ENCODE measurements at regions not wholly inside any gene's neighbourhood (a gene's known extent, or its start where the extent isn't known, plus 50 kb on each side); places are given as distances from the start of the nearest gene placed in this dataset.

GRCh38 chr4:111546881-111547280 lies 598.4 kb upstream of the FAM241A start:
- H3K36me3 ChIP-seq (ENCODE audit: control insufficient read depth in 5 of 5, insufficient read depth in 5 of 5, low read length in 5 of 5) = no peaks in the 10 kb centered on the region
- H3K9me3 ChIP-seq (ENCODE audit: control insufficient read depth in 5 of 5, low read length in 5 of 5) = no peaks in the 10 kb centered on the region
- H3K27me3 ChIP-seq (ENCODE audit: control insufficient read depth in 5 of 5, insufficient read depth in 4 of 5, low read length in 5 of 5) = no peaks in the 10 kb centered on the region
- H3K4me3 ChIP-seq (ENCODE audit: low read depth in 1 of 5, low read length in 5 of 5) = no peak overlapping the region
- no peak overlapping the region for H3K9ac ChIP-seq (ENCODE audit: low read length in 5 of 5)
- no peak overlapping the region for H3K27ac ChIP-seq (ENCODE audit: low read depth, low read length)
- H3K4me1 ChIP-seq (ENCODE audit: control insufficient read depth in 5 of 5, insufficient read depth in 5 of 5, low read length in 5 of 5) = no peaks in the 10 kb centered on the region

GRCh38 chr4:111556141-111556781 lies 589.0 kb upstream of the FAM241A start:
- H3K36me3 ChIP-seq (ENCODE audit: control insufficient read depth in 5 of 5, insufficient read depth in 5 of 5, low read length in 5 of 5) = no peaks in the 10 kb centered on the region
- H3K4me3 ChIP-seq (ENCODE audit: low read depth in 1 of 5, low read length in 5 of 5) = no peak overlapping the region
- no peak overlapping the region for H3K9ac ChIP-seq (ENCODE audit: low read length in 5 of 5)
- H3K27me3 ChIP-seq (ENCODE audit: control insufficient read depth in 5 of 5, insufficient read depth in 4 of 5, low read length in 5 of 5) = no peaks in the 10 kb centered on the region
- no peaks in the 10 kb centered on the region for H3K4me1 ChIP-seq (ENCODE audit: control insufficient read depth in 5 of 5, insufficient read depth in 5 of 5, low read length in 5 of 5)
- no peak overlapping the region for H3K27ac ChIP-seq (ENCODE audit: low read depth, low read length)
- H3K9me3 ChIP-seq (ENCODE audit: control insufficient read depth in 5 of 5, low read length in 5 of 5) = no peaks in the 10 kb centered on the region

GRCh38 chr4:111556851-111557250 lies 588.4 kb upstream of the FAM241A start:
- no peak overlapping the region for H3K27ac ChIP-seq (ENCODE audit: low read depth, low read length)
- H3K27me3 ChIP-seq (ENCODE audit: control insufficient read depth in 5 of 5, insufficient read depth in 4 of 5, low read length in 5 of 5) = no peaks in the 10 kb centered on the region
- no peaks in the 10 kb centered on the region for H3K9me3 ChIP-seq (ENCODE audit: control insufficient read depth in 5 of 5, low read length in 5 of 5)
- H3K4me3 ChIP-seq (ENCODE audit: low read depth in 1 of 5, low read length in 5 of 5) = no peak overlapping the region
- no peaks in the 10 kb centered on the region for H3K36me3 ChIP-seq (ENCODE audit: control insufficient read depth in 5 of 5, insufficient read depth in 5 of 5, low read length in 5 of 5)
- H3K4me1 ChIP-seq (ENCODE audit: control insufficient read depth in 5 of 5, insufficient read depth in 5 of 5, low read length in 5 of 5) = no peaks in the 10 kb centered on the region
- no peak overlapping the region for H3K9ac ChIP-seq (ENCODE audit: low read length in 5 of 5)

- no peak overlapping the region for H3K4me3 ChIP-seq (ENCODE audit: low read depth in 1 of 5, low read length in 5 of 5)
- no peak overlapping the region for H3K9ac ChIP-seq (ENCODE audit: low read length in 5 of 5)
- H3K27ac ChIP-seq (ENCODE audit: low read depth, low read length) = no peak overlapping the region
- no peaks in the 10 kb centered on the region for H3K4me1 ChIP-seq (ENCODE audit: control insufficient read depth in 5 of 5, insufficient read depth in 5 of 5, low read length in 5 of 5)
- no peaks in the 10 kb centered on the region for H3K36me3 ChIP-seq (ENCODE audit: control insufficient read depth in 5 of 5, insufficient read depth in 5 of 5, low read length in 5 of 5)
- H3K9me3 ChIP-seq (ENCODE audit: control insufficient read depth in 5 of 5, low read length in 5 of 5) = no peaks in the 10 kb centered on the region
- H3K27me3 ChIP-seq (ENCODE audit: control insufficient read depth in 5 of 5, insufficient read depth in 4 of 5, low read length in 5 of 5) = no peaks in the 10 kb centered on the region
Observed at GRCh38 chr4:111562826-111563225, 582.4 kb upstream of the FAM241A start.

- Histone ChIP-seq H3K4me1 (ENCODE audit: control insufficient read depth in 5 of 5, insufficient read depth in 5 of 5, low read length in 5 of 5) (no peaks in the 10 kb centered on the region), H3K9ac (ENCODE audit: low read length in 5 of 5) (no peak overlapping the region), H3K9me3 (ENCODE audit: control insufficient read depth in 5 of 5, low read length in 5 of 5) (no peaks in the 10 kb centered on the region), H3K27me3 (ENCODE audit: control insufficient read depth in 5 of 5, insufficient read depth in 4 of 5, low read length in 5 of 5) (no peaks in the 10 kb centered on the region), H3K4me3 (ENCODE audit: low read depth in 1 of 5, low read length in 5 of 5) (no peak overlapping the region), H3K27ac (ENCODE audit: low read depth, low read length) (no peak overlapping the region), H3K36me3 (ENCODE audit: control insufficient read depth in 5 of 5, insufficient read depth in 5 of 5, low read length in 5 of 5) (no peaks in the 10 kb centered on the region)
Observed at GRCh38 chr4:111572470-111572869, 572.8 kb upstream of the FAM241A start.

GRCh38 chr4:111573386-111573785 lies 571.9 kb upstream of the FAM241A start:
- H3K9ac ChIP-seq (ENCODE audit: low read length in 5 of 5) = no peak overlapping the region
- H3K4me3 ChIP-seq (ENCODE audit: low read depth in 1 of 5, low read length in 5 of 5) = no peak overlapping the region
- H3K9me3 ChIP-seq (ENCODE audit: control insufficient read depth in 5 of 5, low read length in 5 of 5) = no peaks in the 10 kb centered on the region
- no peaks in the 10 kb centered on the region for H3K36me3 ChIP-seq (ENCODE audit: control insufficient read depth in 5 of 5, insufficient read depth in 5 of 5, low read length in 5 of 5)
- no peaks in the 10 kb centered on the region for H3K27me3 ChIP-seq (ENCODE audit: control insufficient read depth in 5 of 5, insufficient read depth in 4 of 5, low read length in 5 of 5)
- H3K27ac ChIP-seq (ENCODE audit: low read depth, low read length) = no peak overlapping the region
- H3K4me1 ChIP-seq (ENCODE audit: control insufficient read depth in 5 of 5, insufficient read depth in 5 of 5, low read length in 5 of 5) = no peaks in the 10 kb centered on the region

GRCh38 chr4:111579767-111580166 lies 565.5 kb upstream of the FAM241A start:
- no peaks in the 10 kb centered on the region for H3K4me1 ChIP-seq (ENCODE audit: control insufficient read depth in 5 of 5, insufficient read depth in 5 of 5, low read length in 5 of 5)
- no peak overlapping the region for H3K9ac ChIP-seq (ENCODE audit: low read length in 5 of 5)
- H3K27ac ChIP-seq (ENCODE audit: low read depth, low read length) = no peak overlapping the region
- no peak overlapping the region for H3K4me3 ChIP-seq (ENCODE audit: low read depth in 1 of 5, low read length in 5 of 5)
- peaks cover 0 to 13% (median 5%) of the 10 kb centered on the region in 5 donors for H3K9me3 ChIP-seq (ENCODE audit: control insufficient read depth in 5 of 5, low read length in 5 of 5)
- no peaks in the 10 kb centered on the region for H3K36me3 ChIP-seq (ENCODE audit: control insufficient read depth in 5 of 5, insufficient read depth in 5 of 5, low read length in 5 of 5)
- no peaks in the 10 kb centered on the region for H3K27me3 ChIP-seq (ENCODE audit: control insufficient read depth in 5 of 5, insufficient read depth in 4 of 5, low read length in 5 of 5)

GRCh38 chr4:111595456-111595855 lies 549.8 kb upstream of the FAM241A start:
- Histone ChIP-seq H3K27ac (ENCODE audit: low read depth, low read length) (no peak overlapping the region), H3K9ac (ENCODE audit: low read length in 5 of 5) (no peak overlapping the region), H3K4me3 (ENCODE audit: low read depth in 1 of 5, low read length in 5 of 5) (no peak overlapping the region), H3K9me3 (ENCODE audit: control insufficient read depth in 5 of 5, low read length in 5 of 5) (no peaks in the 10 kb centered on the region), H3K4me1 (ENCODE audit: control insufficient read depth in 5 of 5, insufficient read depth in 5 of 5, low read length in 5 of 5) (no peaks in the 10 kb centered on the region), H3K36me3 (ENCODE audit: control insufficient read depth in 5 of 5, insufficient read depth in 5 of 5, low read length in 5 of 5) (no peaks in the 10 kb centered on the region), H3K27me3 (ENCODE audit: control insufficient read depth in 5 of 5, insufficient read depth in 4 of 5, low read length in 5 of 5) (no peaks in the 10 kb centered on the region)

- no peaks in the 10 kb centered on the region for H3K36me3 ChIP-seq (ENCODE audit: control insufficient read depth in 5 of 5, insufficient read depth in 5 of 5, low read length in 5 of 5)
Observed at GRCh38 chr4:111596491-111596890, 548.8 kb upstream of the FAM241A start.

GRCh38 chr4:111601671-111602070 lies 543.6 kb upstream of the FAM241A start:
- Histone ChIP-seq H3K9ac (ENCODE audit: low read length in 5 of 5) (no peak overlapping the region), H3K27me3 (ENCODE audit: control insufficient read depth in 5 of 5, insufficient read depth in 4 of 5, low read length in 5 of 5) (no peaks in the 10 kb centered on the region), H3K9me3 (ENCODE audit: control insufficient read depth in 5 of 5, low read length in 5 of 5) (no peaks in the 10 kb centered on the region), H3K4me1 (ENCODE audit: control insufficient read depth in 5 of 5, insufficient read depth in 5 of 5, low read length in 5 of 5) (no peaks in the 10 kb centered on the region), H3K36me3 (ENCODE audit: control insufficient read depth in 5 of 5, insufficient read depth in 5 of 5, low read length in 5 of 5) (no peaks in the 10 kb centered on the region), H3K4me3 (ENCODE audit: low read depth in 1 of 5, low read length in 5 of 5) (no peak overlapping the region), H3K27ac (ENCODE audit: low read depth, low read length) (no peak overlapping the region)

More at GRCh38 chr4:111596491-111596890, 548.8 kb upstream of the FAM241A start:
- Histone ChIP-seq H3K4me3 (ENCODE audit: low read depth in 1 of 5, low read length in 5 of 5) (no peak overlapping the region), H3K4me1 (ENCODE audit: control insufficient read depth in 5 of 5, insufficient read depth in 5 of 5, low read length in 5 of 5) (no peaks in the 10 kb centered on the region), H3K9me3 (ENCODE audit: control insufficient read depth in 5 of 5, low read length in 5 of 5) (no peaks in the 10 kb centered on the region), H3K27me3 (ENCODE audit: control insufficient read depth in 5 of 5, insufficient read depth in 4 of 5, low read length in 5 of 5) (no peaks in the 10 kb centered on the region), H3K27ac (ENCODE audit: low read depth, low read length) (no peak overlapping the region), H3K9ac (ENCODE audit: low read length in 5 of 5) (no peak overlapping the region)

- H3K27ac ChIP-seq (ENCODE audit: low read depth, low read length) = no peak overlapping the region
- H3K9me3 ChIP-seq (ENCODE audit: control insufficient read depth in 5 of 5, low read length in 5 of 5) = no peaks in the 10 kb centered on the region
- no peak overlapping the region for H3K9ac ChIP-seq (ENCODE audit: low read length in 5 of 5)
- no peaks in the 10 kb centered on the region for H3K4me1 ChIP-seq (ENCODE audit: control insufficient read depth in 5 of 5, insufficient read depth in 5 of 5, low read length in 5 of 5)
- no peak overlapping the region for H3K4me3 ChIP-seq (ENCODE audit: low read depth in 1 of 5, low read length in 5 of 5)
- H3K27me3 ChIP-seq (ENCODE audit: control insufficient read depth in 5 of 5, insufficient read depth in 4 of 5, low read length in 5 of 5) = no peaks in the 10 kb centered on the region
- H3K36me3 ChIP-seq (ENCODE audit: control insufficient read depth in 5 of 5, insufficient read depth in 5 of 5, low read length in 5 of 5) = no peaks in the 10 kb centered on the region
Observed at GRCh38 chr4:111602848-111603247, 542.4 kb upstream of the FAM241A start.

Measured in subcutaneous abdominal adipose tissue (tissue), 5 donors.